ENCODE measurements at regions not wholly inside any gene's neighbourhood (a gene's known extent, or its start where the extent isn't known, plus 50 kb on each side); places are given as distances from the start of the nearest gene placed in this dataset.
"Not testable (repeated sequence)": the region's sequence is repeated elsewhere in the genome, so short reads cannot be mapped to it uniquely, and the experiment has no call there.

- no peak overlapping the region for H3K4me3 Mint-ChIP-seq
- ATAC-seq (no peak), DNase-seq (no peak)
- H3K4me1 Mint-ChIP-seq, result peaks cover 2% of the 10 kb centered on the region
- no peaks in the 10 kb centered on the region for H3K27me3 Mint-ChIP-seq
- no peak overlapping the region for H3K27ac Mint-ChIP-seq
- no peaks in the 10 kb centered on the region for H3K36me3 Mint-ChIP-seq (ENCODE audit: low read depth)
- no peaks in the 10 kb centered on the region for H3K9me3 ChIP-seq (ENCODE audit: control insufficient read depth, low read length, poor library complexity, severe bottlenecking)
Measured at GRCh38 chr6:141963543-141964295, 169.0 kb upstream of the GJE1 start.

- no peak overlapping the region for H3K27ac Mint-ChIP-seq
- no peak for DNase-seq
- peaks cover 2% of the 10 kb centered on the region for H3K4me1 Mint-ChIP-seq
- ATAC-seq, result no peak
- H3K4me3 Mint-ChIP-seq, result no peak overlapping the region
- H3K27me3 Mint-ChIP-seq, result no peaks in the 10 kb centered on the region
- no peaks in the 10 kb centered on the region for H3K36me3 Mint-ChIP-seq (ENCODE audit: low read depth)
- no peaks in the 10 kb centered on the region for H3K9me3 ChIP-seq (ENCODE audit: control insufficient read depth, low read length, poor library complexity, severe bottlenecking)
Measured at GRCh38 chr6:141957271-141957670, 175.5 kb upstream of the GJE1 start.

GRCh38 chr6:141956868-141957267 lies 175.9 kb upstream of the GJE1 start:
- DNase-seq (no peak), ATAC-seq (no peak)
- Mint-ChIP-seq H3K36me3 (ENCODE audit: low read depth) (no peaks in the 10 kb centered on the region), H3K4me3 (no peak overlapping the region), H3K4me1 (no peaks in the 10 kb centered on the region), H3K27ac (no peak overlapping the region), H3K27me3 (no peaks in the 10 kb centered on the region)
- H3K9me3 ChIP-seq (ENCODE audit: control insufficient read depth, low read length, poor library complexity, severe bottlenecking), result no peaks in the 10 kb centered on the region

GRCh38 chr6:141956046-141956761 lies 176.5 kb upstream of the GJE1 start:
- ATAC-seq, result no peak
- H3K27me3 Mint-ChIP-seq, result no peaks in the 10 kb centered on the region
- no peaks in the 10 kb centered on the region for H3K4me1 Mint-ChIP-seq

DNA sequence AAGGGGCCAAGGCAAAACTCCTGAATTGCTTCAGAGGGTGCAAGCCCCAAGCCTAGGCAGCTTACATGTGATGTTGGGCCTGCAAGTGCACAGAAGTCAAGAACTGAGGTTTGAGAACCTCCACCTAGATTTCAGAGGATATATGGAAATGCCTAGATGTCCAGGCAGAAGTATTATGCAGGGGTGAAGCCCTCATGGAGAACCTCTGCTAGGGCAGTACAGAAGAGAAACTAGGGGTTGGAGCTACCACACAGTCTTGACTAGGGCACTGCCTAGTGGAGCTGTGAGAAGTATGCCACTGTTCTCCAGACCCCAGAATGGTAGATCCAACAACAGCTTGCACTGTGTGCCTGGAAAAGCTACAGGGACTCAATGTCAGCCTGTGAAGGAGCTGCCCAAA lies 179.7 kb upstream of the GJE1 start:
- Mint-ChIP-seq H3K27ac (no peak overlapping the region), H3K36me3 (ENCODE audit: low read depth) (no peaks in the 10 kb centered on the region), H3K4me1 (no peaks in the 10 kb centered on the region), H3K4me3 (no peak overlapping the region), H3K27me3 (no peaks in the 10 kb centered on the region)
- H3K9me3 ChIP-seq (ENCODE audit: control insufficient read depth, low read length, poor library complexity, severe bottlenecking), result no peaks in the 10 kb centered on the region
- ATAC-seq, result no peak
- no peak for DNase-seq

More at GRCh38 chr6:141956046-141956761, 176.5 kb upstream of the GJE1 start:
- Mint-ChIP-seq H3K4me3 (no peak overlapping the region), H3K27ac (no peak overlapping the region), H3K36me3 (ENCODE audit: low read depth) (no peaks in the 10 kb centered on the region)
- no peaks in the 10 kb centered on the region for H3K9me3 ChIP-seq (ENCODE audit: control insufficient read depth, low read length, poor library complexity, severe bottlenecking)
- no peak for DNase-seq

DNA sequence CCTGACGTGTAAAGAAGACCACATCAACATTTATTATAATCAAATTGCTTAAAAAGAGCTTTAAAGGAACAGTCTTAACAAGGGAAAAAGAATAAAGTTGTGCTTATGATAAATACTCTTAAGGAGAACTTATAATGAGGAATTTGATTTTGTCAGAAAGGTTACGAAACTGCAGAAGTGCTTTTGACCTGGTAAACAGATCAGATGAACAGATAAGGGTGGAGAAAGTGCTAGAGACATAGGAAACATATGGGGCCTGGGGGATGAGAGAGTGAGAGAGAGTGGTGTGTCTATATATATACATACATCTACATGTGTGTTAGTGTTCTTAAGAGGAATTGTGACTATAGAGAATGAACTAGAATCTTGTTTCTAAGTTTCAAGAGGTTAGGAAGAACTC lies 186.2 kb upstream of the GJE1 start:
- no peak overlapping the region for H3K27ac Mint-ChIP-seq
- ATAC-seq, result no peak
- DNase-seq, result no peak
- H3K36me3 Mint-ChIP-seq (ENCODE audit: low read depth), result no peaks in the 10 kb centered on the region
- H3K4me1 Mint-ChIP-seq, result no peaks in the 10 kb centered on the region
- H3K27me3 Mint-ChIP-seq, result no peaks in the 10 kb centered on the region
- no peak overlapping the region for H3K4me3 Mint-ChIP-seq
- H3K9me3 ChIP-seq (ENCODE audit: control insufficient read depth, low read length, poor library complexity, severe bottlenecking), result no peaks in the 10 kb centered on the region

GRCh38 chr6:141938664-141939063 lies 194.1 kb upstream of the GJE1 start:
- H3K4me3 Mint-ChIP-seq, result no peak overlapping the region
- no peak overlapping the region for H3K27ac Mint-ChIP-seq
- H3K4me1 Mint-ChIP-seq, result no peaks in the 10 kb centered on the region
- H3K36me3 Mint-ChIP-seq (ENCODE audit: low read depth), result peaks cover 2% of the 10 kb centered on the region
- no peaks in the 10 kb centered on the region for H3K9me3 ChIP-seq (ENCODE audit: control insufficient read depth, low read length, poor library complexity, severe bottlenecking)
- H3K27me3 Mint-ChIP-seq, result no peaks in the 10 kb centered on the region
- DNase-seq (no peak), ATAC-seq (no peak)

GRCh38 chr6:141932685-141933084 lies 200.0 kb upstream of the GJE1 start:
- DNase-seq, result no peak
- Mint-ChIP-seq H3K4me1 (no peaks in the 10 kb centered on the region), H3K4me3 (no peak overlapping the region), H3K27me3 (no peaks in the 10 kb centered on the region), H3K36me3 (ENCODE audit: low read depth) (no peaks in the 10 kb centered on the region), H3K27ac (no peak overlapping the region)
- ATAC-seq, result no peak
- no peaks in the 10 kb centered on the region for H3K9me3 ChIP-seq (ENCODE audit: control insufficient read depth, low read length, poor library complexity, severe bottlenecking)

DNA sequence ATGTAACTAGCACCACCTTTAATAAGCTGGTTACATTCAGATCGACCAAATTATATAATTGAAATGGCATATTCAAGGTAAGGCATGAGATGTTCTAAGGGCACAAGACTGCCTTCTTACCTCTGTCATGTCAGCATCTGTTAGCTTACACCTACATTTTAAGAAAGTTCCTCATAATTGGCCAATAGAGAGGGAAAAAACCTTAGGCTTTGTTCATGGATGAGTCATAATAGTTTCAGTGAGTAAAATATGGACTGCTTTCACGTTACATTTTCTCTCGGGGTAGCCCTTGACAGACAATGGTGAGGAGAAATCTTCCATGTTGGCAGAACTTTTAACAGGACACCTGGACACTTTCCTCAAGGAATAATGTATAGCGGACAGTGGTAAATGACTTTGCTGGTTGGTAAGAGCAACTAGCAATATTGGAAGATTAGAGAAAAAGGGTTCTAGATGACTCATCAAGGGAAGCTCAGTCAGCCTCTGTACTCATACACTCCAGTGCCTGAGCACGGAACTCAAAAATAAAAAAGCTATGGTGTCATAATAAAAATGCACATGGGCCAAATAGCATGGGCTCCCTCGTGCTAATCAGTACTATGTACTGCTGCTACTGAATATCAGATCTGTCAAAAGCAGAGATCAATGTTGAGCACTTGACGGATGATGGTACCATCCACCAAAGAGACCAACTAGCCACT lies 206.4 kb upstream of the GJE1 start:
- not testable (repeated sequence) for DNase-seq; H3K27me3 Mint-ChIP-seq; H3K4me3 Mint-ChIP-seq; H3K4me1 Mint-ChIP-seq; ATAC-seq; H3K36me3 Mint-ChIP-seq (ENCODE audit: low read depth); H3K9me3 ChIP-seq (ENCODE audit: control insufficient read depth, low read length, poor library complexity, severe bottlenecking); H3K27ac Mint-ChIP-seq

GRCh38 chr6:141925001-141925400 lies 207.7 kb upstream of the GJE1 start:
- ATAC-seq, result no peak
- Mint-ChIP-seq H3K36me3 (ENCODE audit: low read depth) (no peaks in the 10 kb centered on the region), H3K4me3 (no peak overlapping the region), H3K4me1 (no peaks in the 10 kb centered on the region), H3K27ac (no peak overlapping the region), H3K27me3 (no peaks in the 10 kb centered on the region)
- DNase-seq, result no peak
- peaks cover 5% of the 10 kb centered on the region for H3K9me3 ChIP-seq (ENCODE audit: control insufficient read depth, low read length, poor library complexity, severe bottlenecking)

DNA sequence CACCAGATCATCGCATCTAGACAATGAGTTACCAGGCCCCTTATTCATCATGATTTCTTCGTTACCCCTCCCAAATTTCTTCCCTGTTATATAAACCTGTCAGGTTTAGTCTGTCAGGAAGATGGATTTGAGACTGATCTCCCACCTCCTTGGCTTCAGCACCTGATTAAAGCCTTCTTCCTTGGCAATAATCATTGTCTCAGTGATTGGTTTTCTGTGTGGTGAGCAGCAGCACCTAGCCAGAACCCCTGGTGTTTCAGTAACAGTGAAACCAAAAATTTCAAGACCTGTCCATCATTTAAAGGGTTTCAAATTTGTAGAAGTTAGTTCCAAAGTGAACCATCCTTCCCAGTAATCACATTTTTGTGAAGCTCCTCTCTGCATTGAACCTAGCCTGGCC lies 209.8 kb upstream of the GJE1 start:
- DNase-seq, result no peak
- Mint-ChIP-seq H3K36me3 (ENCODE audit: low read depth) (no peaks in the 10 kb centered on the region), H3K4me1 (no peaks in the 10 kb centered on the region), H3K4me3 (no peak overlapping the region), H3K27ac (no peak overlapping the region), H3K27me3 (no peaks in the 10 kb centered on the region)
- peaks cover 5% of the 10 kb centered on the region for H3K9me3 ChIP-seq (ENCODE audit: control insufficient read depth, low read length, poor library complexity, severe bottlenecking)
- no peak for ATAC-seq

DNA sequence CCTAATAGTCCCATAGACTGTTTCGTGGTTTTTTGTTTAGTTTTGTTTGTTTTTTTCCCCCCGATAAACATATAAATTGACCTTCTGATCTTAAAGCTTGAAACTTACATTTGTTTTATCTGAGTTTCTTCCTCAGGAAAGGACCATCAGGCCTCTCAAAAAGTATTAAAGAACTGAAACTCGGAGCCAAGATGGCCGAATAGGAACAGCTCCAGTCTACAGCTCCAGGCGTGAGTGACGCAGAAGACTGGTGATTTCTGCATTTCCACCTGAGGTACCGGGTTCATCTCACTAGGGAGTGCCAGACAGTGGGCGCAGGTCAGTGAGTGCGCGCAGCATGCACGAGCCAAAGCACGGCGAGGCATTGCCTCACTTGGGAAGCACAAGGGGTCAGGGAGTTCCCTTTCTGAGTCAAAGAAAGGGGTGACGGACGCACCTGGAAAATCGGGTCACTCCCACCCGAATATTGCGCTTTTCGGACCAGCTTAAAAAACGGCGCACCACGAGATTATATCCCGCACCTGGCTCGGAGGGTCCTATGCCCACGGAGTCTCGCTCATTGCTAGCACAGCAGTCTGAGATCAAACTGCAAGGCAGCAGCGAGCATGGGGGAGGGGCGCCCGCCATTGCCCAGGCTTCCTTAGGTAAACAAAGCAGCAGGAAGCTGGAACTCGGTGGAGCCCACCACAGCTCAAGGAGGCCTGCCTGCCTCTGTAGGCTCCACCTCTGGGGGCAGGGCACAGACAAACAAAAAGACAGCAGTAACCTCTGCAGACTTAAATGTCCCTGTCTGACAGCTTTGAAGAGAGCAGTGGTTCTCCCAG lies 215.8 kb upstream of the GJE1 start:
- not testable (repeated sequence) for H3K4me1 Mint-ChIP-seq; H3K36me3 Mint-ChIP-seq (ENCODE audit: low read depth); ATAC-seq; H3K4me3 Mint-ChIP-seq; H3K9me3 ChIP-seq (ENCODE audit: control insufficient read depth, low read length, poor library complexity, severe bottlenecking); H3K27me3 Mint-ChIP-seq; DNase-seq; H3K27ac Mint-ChIP-seq

- no peaks in the 10 kb centered on the region for H3K4me1 Mint-ChIP-seq
- H3K9me3 ChIP-seq (ENCODE audit: control insufficient read depth, low read length, poor library complexity, severe bottlenecking), result no peaks in the 10 kb centered on the region
- DNase-seq, result no peak
- H3K36me3 Mint-ChIP-seq (ENCODE audit: low read depth), result peaks cover 2% of the 10 kb centered on the region
- no peak overlapping the region for H3K27ac Mint-ChIP-seq
- ATAC-seq, result no peak
- H3K4me3 Mint-ChIP-seq, result no peak overlapping the region
- no peaks in the 10 kb centered on the region for H3K27me3 Mint-ChIP-seq
Measured at GRCh38 chr6:141914646-141915045, 218.1 kb upstream of the GJE1 start.

Data from T-helper 17 cell (primary cell).